ENCODE measurements at regions not wholly inside any gene's neighbourhood (a gene's known extent, or its start where the extent isn't known, plus 50 kb on each side); places are given as distances from the start of the nearest gene placed in this dataset.

DNA sequence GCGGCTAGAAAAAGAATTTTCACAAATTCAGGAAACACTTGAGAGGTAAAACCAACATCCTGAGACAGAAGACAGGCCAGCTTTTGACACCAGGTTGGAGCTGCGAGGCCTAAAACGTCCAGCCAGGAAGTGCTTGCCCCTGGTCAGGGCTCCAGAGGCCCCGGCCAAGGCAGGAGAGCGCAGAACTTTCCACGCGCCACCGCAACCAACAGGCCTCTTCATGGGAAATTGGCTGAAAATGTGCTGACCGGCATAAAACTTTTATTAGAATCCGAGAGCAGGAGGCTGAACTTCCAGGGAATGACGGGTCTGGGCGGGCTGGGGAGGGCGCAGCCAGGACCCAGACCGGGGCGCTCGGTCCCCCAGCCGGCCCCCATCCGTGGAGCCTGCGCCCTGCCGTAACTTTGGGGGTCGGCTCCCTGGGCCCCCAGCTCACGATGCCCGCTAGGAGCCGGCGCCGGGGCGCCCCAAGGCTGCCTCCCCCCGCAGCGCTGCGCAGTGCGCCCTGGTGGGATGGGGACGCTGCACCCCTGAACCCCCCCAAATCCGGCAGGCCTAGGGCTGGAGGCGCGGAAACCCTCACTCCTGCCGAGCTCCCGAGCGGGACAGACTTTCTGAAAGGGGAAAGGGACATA is 414.0 kb upstream of the MKI67 start:
- no peak for DNase-seq (ENCODE audit: extremely low read depth, low read depth)
- H3K4me3 ChIP-seq (replicated peaks; ENCODE audit: low read depth, low read length), result no peak overlapping the region
- TF ChIP-seq CTCF (IDR thresholded peaks at IDR 0.05; ENCODE audit: low read depth, low read length, missing control alignments), result no peak

DNA sequence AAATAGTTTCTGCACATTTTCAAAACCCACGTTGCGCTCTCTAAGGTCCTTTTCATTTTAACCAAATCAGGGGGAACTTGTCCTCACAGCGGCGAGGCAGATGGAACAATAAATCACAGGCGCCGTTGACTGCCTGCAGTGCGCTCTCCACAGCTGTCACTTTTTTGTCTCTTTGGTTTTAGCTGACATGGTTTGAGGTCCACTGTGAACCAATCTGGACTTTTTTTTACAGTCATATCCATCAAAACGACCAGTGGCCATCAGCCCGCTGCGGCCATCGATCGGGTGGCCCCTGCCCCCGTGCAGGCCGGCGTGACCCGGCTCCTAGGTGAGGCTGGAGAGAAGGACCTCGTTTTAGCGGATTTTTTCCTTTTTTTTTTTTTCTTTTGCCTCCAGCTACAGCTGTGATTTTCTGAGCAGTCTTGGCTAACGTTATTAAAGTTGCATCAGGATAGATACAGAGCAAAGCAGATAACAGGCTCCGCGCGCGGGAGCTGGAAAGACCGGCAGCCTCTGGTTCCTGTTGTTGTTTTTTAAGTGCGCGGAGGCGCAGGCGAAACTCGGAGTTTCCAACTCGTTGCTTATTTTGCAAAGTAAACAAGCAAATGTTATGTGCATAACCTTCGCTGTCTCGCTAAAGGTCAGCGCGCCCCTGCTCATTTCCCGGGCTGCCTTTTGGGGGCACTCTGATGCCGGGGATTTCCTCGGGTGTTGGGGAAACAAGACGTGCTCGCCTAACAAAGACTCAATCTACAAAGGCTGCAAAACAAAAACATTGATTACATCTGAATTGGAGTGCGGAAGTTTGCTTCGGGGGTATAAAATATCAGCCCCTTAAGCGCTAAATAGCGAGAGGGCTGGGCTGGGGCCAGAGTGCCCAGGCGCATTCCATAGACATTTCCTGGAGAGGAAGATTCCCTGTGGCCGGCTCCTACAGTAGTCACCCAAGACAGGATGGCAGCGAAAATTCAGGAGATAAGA is 414.8 kb upstream of the MKI67 start:
- H3K4me3 ChIP-seq (replicated peaks; ENCODE audit: low read depth, low read length), result no peak overlapping the region

DNA sequence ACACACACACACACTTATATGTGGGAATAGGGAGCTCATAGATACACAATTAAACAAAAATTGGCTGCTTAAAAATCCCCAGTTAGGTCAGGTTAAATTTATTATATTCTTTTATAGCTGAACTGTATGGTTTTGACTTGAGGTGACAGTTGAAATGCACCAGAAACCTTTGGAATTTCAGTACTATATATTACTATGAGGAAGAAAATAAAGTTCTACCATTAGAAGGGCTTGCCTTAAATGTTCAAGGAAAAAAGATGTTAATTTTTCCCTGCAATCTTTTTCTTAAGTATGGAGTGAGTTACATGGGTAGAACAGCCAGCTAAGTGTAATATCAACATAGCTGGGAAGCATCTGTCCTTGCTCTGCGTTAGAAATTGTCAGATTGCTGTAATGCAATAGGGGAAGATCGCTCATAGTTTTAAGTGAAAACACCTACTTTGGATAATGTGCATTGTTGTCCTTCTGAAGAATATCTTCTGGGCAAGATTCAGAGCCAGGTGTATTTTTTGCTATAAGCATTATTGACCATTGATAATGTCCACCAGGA is 415.8 kb upstream of the MKI67 start:
- DNase-seq (ENCODE audit: extremely low read depth, low read depth), result no peak
- H3K4me3 ChIP-seq (replicated peaks; ENCODE audit: low read depth, low read length), result no peak overlapping the region
- no peak for TF ChIP-seq CTCF (IDR thresholded peaks at IDR 0.05; ENCODE audit: low read depth, low read length, missing control alignments)

More for the DNA sequence above, 414.8 kb upstream of the MKI67 start:
- no peak for TF ChIP-seq CTCF (IDR thresholded peaks at IDR 0.05; ENCODE audit: low read depth, low read length, missing control alignments)
- DNase-seq (ENCODE audit: extremely low read depth, low read depth), result no peak

DNA sequence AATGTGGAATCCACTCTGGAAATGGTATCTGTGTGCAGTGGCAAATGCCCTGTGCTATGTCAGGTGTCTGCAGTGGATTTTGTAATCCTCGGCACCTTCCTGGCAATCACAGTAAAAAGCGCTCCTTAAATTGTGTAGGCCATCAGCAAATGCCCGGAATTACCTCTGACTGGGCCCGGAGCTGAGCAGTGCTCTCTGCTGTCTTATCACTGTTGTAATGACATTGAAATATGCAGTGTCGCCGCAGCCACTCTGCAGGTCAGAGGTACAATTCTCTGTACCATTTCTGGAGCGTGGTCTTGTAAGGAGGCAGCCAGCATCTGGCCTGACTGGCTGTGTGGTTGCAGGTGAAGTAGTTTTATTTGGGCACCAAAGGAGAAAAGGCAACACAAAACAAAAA is 416.4 kb upstream of the MKI67 start:
- H3K4me3 ChIP-seq (replicated peaks; ENCODE audit: low read depth, low read length), result no peak overlapping the region
- no peak for TF ChIP-seq CTCF (IDR thresholded peaks at IDR 0.05; ENCODE audit: low read depth, low read length, missing control alignments)
- DNase-seq (ENCODE audit: extremely low read depth, low read depth), result no peak

DNA sequence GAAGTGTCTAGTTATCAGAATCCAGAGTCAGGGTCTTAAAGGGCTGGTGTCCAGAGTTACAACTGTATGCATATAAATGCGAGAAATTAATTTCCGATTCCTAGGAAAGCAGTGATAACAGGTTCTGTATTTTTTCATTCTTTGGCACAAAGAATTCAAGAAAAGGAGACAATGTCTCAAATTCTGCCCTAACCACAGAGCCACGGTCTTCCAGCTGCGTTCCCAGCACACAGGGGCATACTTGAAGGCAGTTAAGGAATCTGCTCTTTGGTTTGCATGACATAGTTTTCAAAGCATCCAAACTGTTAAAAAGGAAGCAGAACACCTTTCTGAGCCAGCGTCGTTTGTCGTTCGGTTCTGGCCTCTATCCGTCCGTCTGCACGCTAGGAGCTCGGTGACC is 416.9 kb upstream of the MKI67 start:
- TF ChIP-seq CTCF (IDR thresholded peaks at IDR 0.05; ENCODE audit: low read depth, low read length, missing control alignments), result no peak
- no peak for DNase-seq (ENCODE audit: extremely low read depth, low read depth)
- no peak overlapping the region for H3K4me3 ChIP-seq (replicated peaks; ENCODE audit: low read depth, low read length)

DNA sequence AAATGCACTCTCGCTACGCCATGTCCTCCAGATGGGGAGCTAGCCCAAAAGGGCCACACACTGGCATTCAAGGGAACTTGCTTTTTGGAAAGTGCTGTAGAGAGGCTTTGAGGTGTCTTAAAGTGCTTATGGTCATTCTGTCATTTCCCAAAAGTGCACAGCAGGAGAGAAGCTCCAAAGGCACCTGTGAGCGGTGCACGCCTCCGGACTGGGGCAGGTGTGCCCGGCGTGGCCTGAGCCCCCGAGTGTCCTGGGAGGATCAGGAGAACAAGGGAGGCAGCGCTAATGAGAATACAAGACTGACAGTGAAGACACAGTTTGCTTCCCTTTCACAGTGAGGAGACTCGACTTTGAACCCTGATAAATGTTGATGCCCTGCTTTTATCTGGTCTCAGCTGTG is 419.0 kb upstream of the MKI67 start:
- no peak for TF ChIP-seq CTCF (IDR thresholded peaks at IDR 0.05; ENCODE audit: low read depth, low read length, missing control alignments)
- DNase-seq (ENCODE audit: extremely low read depth, low read depth), result no peak

More for the DNA sequence above, 419.0 kb upstream of the MKI67 start:
- H3K4me3 ChIP-seq (replicated peaks; ENCODE audit: low read depth, low read length), result no peak overlapping the region

Measured in HFF-Myc (cell line).